ENCODE measurements at regions not wholly inside any gene's neighbourhood (a gene's known extent, or its start where the extent isn't known, plus 50 kb on each side); places are given as distances from the start of the nearest gene placed in this dataset.
A peak's percentile ranks its signal among the peaks of the same experiment; 100 is the strongest.

- no peak for TF ChIP-seq CTCF (IDR thresholded peaks at IDR 0.05; ENCODE audit: low read depth, low read length, missing control alignments)
- H3K4me3 ChIP-seq (ENCODE audit: low read depth, low read length) = no peak overlapping the region
- DNase-seq (ENCODE audit: low read depth) = no peak
These were observed 316.2 kb downstream of the EPHA4 start for GRCh38 chr2:221255862-221256261.

GRCh38 chr2:221258464-221258863 lies 313.6 kb downstream of the EPHA4 start:
- no peak for DNase-seq (ENCODE audit: low read depth)
- H3K4me3 ChIP-seq (ENCODE audit: low read depth, low read length) = no peak overlapping the region
- no peak for TF ChIP-seq CTCF (IDR thresholded peaks at IDR 0.05; ENCODE audit: low read depth, low read length, missing control alignments)

GRCh38 chr2:221262651-221263050 lies 309.5 kb downstream of the EPHA4 start:
- DNase-seq (ENCODE audit: low read depth) = no peak
- no peak overlapping the region for H3K4me3 ChIP-seq (ENCODE audit: low read depth, low read length)
- no peak for TF ChIP-seq CTCF (IDR thresholded peaks at IDR 0.05; ENCODE audit: low read depth, low read length, missing control alignments)

GRCh38 chr2:221263573-221263972 lies 308.5 kb downstream of the EPHA4 start:
- no peak overlapping the region for H3K4me3 ChIP-seq (ENCODE audit: low read depth, low read length)
- TF ChIP-seq CTCF (IDR thresholded peaks at IDR 0.05; ENCODE audit: low read depth, low read length, missing control alignments) = no peak
- no peak for DNase-seq (ENCODE audit: low read depth)

GRCh38 chr2:221264318-221264717 lies 307.8 kb downstream of the EPHA4 start:
- H3K4me3 ChIP-seq (ENCODE audit: low read depth, low read length) = no peak overlapping the region
- peak; percentile 23 for TF ChIP-seq CTCF (IDR thresholded peaks at IDR 0.05; ENCODE audit: low read depth, low read length, missing control alignments)
- DNase-seq (ENCODE audit: low read depth) = no peak

- TF ChIP-seq CTCF (IDR thresholded peaks at IDR 0.05; ENCODE audit: low read depth, low read length, missing control alignments) = no peak
- no peak for DNase-seq (ENCODE audit: low read depth)
- no peak overlapping the region for H3K4me3 ChIP-seq (ENCODE audit: low read depth, low read length)
These were observed 304.2 kb downstream of the EPHA4 start for GRCh38 chr2:221267773-221268425.

- no peak for DNase-seq (ENCODE audit: low read depth)
- no peak overlapping the region for H3K4me3 ChIP-seq (ENCODE audit: low read depth, low read length)
- no peak for TF ChIP-seq CTCF (IDR thresholded peaks at IDR 0.05; ENCODE audit: low read depth, low read length, missing control alignments)
These were observed 303.5 kb downstream of the EPHA4 start for GRCh38 chr2:221268631-221269030.
